ENCODE measurements at regions not wholly inside any gene's neighbourhood (a gene's known extent, or its start where the extent isn't known, plus 50 kb on each side); places are given as distances from the start of the nearest gene placed in this dataset.

DNA sequence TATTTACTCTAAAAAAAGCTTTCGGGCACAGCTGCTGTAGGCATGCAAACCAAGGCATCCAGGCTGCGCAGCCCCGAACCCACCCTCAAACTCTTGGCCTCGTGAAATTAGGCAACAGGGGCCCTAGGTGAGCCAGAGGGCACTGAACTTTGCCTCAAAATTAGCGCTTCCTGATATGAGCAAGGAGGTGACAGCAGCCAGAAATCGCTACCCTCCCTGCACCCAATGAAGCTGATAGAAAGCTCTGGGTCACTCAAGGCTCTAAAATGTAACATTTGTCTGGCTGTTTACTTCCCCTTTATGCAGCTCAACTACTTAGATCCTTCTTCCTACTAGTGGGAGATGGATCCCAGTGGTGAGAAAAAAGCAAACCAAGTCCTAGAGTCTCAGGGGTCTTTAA lies 61.8 kb downstream of the PITPNM2 start:
- CTCF ChIA-PET: no interaction called here
- H3K4me3 ChIP-seq (ENCODE audit: low read depth, low read length): no peak overlapping the region
- Mint-ChIP-seq H3K4me1 (ENCODE audit: low read depth, unreplicated experiment) (no peaks in the 10 kb centered on the region), H3K27ac (ENCODE audit: unreplicated experiment) (no peak overlapping the region), H3K4me3 (ENCODE audit: unreplicated experiment) (no peak overlapping the region), H3K36me3 (ENCODE audit: insufficient read depth, unreplicated experiment) (peaks cover 6% of the 10 kb centered on the region), H3K9me3 (ENCODE audit: unreplicated experiment) (no peaks in the 10 kb centered on the region), H3K27me3 (ENCODE audit: insufficient read depth, unreplicated experiment) (no peaks in the 10 kb centered on the region)
- H3K9me3 ChIP-seq: no peaks in the 10 kb centered on the region
- POLR2A ChIA-PET: interaction anchor here (0.5 kb wide), 1 partner anchor 877 kb away, joined by 6 read pairs; no protein-coding TSS in a partner anchor
- peaks cover 12% of the 10 kb centered on the region for H3K4me1 ChIP-seq
- no peaks in the 10 kb centered on the region; the same call in 1 of the 2 replicates for H3K36me3 ChIP-seq (ENCODE audit: control insufficient read depth, insufficient read depth, low read length)
- intact Hi-C loops (cut with micrococcal nuclease; ENCODE audit: unreplicated experiment): no loop called here
- no peaks in the 10 kb centered on the region for H3K27me3 ChIP-seq (replicated peaks; ENCODE audit: control insufficient read depth, insufficient read depth, low read length)
- no TSS peak for BruUV-seq (replicated peaks)
- TF ChIP-seq, protein P1, sequence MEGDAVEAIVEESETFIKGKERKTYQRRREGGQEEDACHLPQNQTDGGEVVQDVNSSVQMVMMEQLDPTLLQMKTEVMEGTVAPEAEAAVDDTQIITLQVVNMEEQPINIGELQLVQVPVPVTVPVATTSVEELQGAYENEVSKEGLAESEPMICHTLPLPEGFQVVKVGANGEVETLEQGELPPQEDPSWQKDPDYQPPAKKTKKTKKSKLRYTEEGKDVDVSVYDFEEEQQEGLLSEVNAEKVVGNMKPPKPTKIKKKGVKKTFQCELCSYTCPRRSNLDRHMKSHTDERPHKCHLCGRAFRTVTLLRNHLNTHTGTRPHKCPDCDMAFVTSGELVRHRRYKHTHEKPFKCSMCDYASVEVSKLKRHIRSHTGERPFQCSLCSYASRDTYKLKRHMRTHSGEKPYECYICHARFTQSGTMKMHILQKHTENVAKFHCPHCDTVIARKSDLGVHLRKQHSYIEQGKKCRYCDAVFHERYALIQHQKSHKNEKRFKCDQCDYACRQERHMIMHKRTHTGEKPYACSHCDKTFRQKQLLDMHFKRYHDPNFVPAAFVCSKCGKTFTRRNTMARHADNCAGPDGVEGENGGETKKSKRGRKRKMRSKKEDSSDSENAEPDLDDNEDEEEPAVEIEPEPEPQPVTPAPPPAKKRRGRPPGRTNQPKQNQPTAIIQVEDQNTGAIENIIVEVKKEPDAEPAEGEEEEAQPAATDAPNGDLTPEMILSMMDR (IDR thresholded peaks at IDR 0.05; ENCODE audit: insufficient read depth in 1 of 2, low read depth in 1 of 2, low read length in 1 of 2, severe bottlenecking in 1 of 2, unreplicated experiment in 1 of 2): no peak
- no peak for DNase-seq

DNA sequence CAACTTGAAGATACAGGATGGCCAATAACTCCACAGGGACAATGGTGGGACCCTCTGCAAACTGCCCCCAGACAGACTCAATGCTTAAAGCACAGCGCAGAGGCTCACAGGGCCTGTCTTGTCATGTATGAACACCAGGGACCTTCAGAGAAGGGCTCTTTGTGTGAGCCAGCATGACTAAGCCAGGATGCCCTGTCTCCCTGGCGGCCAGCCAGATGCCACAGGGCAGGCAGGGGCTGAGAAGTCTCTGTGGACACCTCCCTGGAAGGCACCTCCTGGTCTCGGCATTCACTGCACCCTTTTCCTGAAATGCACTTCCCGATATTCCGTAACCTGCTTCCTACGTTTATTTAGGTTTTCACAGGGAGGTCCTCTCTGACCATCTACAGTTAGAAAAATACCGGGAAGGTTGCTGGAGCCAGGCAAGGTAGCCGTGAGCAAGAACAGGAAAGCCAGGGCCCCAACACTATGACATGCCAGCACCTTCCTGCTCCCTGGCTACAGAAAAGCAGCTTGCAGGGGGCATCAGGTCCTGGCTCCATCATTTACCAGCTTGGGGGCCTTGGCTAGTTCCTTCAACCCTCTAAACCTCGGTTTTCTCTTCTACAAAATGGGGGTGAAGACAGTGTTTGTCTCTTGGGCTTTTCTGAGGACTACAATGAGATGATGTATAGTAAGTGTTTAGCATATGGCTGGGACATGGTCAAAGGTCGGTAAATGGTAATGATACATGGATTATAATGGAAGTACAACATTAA lies 65.0 kb downstream of the PITPNM2 start:
- H3K4me3 ChIP-seq (ENCODE audit: low read depth, low read length): no peak overlapping the region
- H3K27me3 Mint-ChIP-seq (ENCODE audit: insufficient read depth, unreplicated experiment): no peaks in the 10 kb centered on the region
- H3K4me3 Mint-ChIP-seq (ENCODE audit: unreplicated experiment): no peak overlapping the region
- no TSS peak for BruUV-seq (replicated peaks)
- H3K27ac Mint-ChIP-seq (ENCODE audit: unreplicated experiment): no peak overlapping the region
- intact Hi-C loops (cut with micrococcal nuclease; ENCODE audit: unreplicated experiment): no loop called here
- TF ChIP-seq, protein P1 (IDR thresholded peaks at IDR 0.05; ENCODE audit: insufficient read depth in 1 of 2, low read depth in 1 of 2, low read length in 1 of 2, severe bottlenecking in 1 of 2, unreplicated experiment in 1 of 2): no peak
- peaks cover 8% of the 10 kb centered on the region; the same call in 1 of the 2 replicates for H3K4me1 ChIP-seq
- no peaks in the 10 kb centered on the region for H3K36me3 Mint-ChIP-seq (ENCODE audit: insufficient read depth, unreplicated experiment)
- H3K27me3 ChIP-seq (replicated peaks; ENCODE audit: control insufficient read depth, insufficient read depth, low read length): no peaks in the 10 kb centered on the region
- no peaks in the 10 kb centered on the region; the same call in 1 of the 2 replicates for H3K36me3 ChIP-seq (ENCODE audit: control insufficient read depth, insufficient read depth, low read length)
- no peak for DNase-seq
- POLR2A ChIA-PET: no interaction called here
- H3K9me3 ChIP-seq: no peaks in the 10 kb centered on the region
- no peaks in the 10 kb centered on the region for H3K4me1 Mint-ChIP-seq (ENCODE audit: low read depth, unreplicated experiment)
- no peaks in the 10 kb centered on the region for H3K9me3 Mint-ChIP-seq (ENCODE audit: unreplicated experiment)
- CTCF ChIA-PET: interaction anchor here (0.6 kb wide), 1 partner anchor 475 kb away, joined by 4 read pairs; no protein-coding TSS in a partner anchor

DNA sequence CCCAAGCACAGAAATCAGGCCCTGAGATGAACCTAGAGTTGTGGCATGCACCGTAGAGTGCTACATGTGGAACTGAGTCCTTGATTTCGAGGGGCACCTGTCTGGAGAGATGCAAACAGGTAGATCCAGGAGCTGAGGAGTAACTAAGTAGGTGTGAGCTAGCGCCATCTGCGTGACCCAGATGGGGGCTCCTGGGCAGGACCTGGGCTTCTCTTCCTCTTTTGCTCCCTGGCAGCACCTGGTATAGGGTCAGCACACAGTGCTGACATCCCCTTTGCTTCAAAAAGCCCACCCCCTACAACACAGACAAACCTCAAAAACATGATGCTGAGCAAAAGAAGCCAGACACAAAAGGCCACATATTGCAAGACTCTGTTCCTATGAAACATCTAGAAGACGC lies 65.8 kb downstream of the PITPNM2 start:
- no peaks in the 10 kb centered on the region for H3K9me3 Mint-ChIP-seq (ENCODE audit: unreplicated experiment)
- CTCF ChIA-PET: no interaction called here

More for the DNA sequence above, 65.8 kb downstream of the PITPNM2 start:
- intact Hi-C loops (cut with micrococcal nuclease; ENCODE audit: unreplicated experiment): no loop called here
- Histone ChIP-seq H3K4me3 (ENCODE audit: low read depth, low read length) (no peak overlapping the region), H3K9me3 (no peaks in the 10 kb centered on the region), H3K4me1 (peaks cover 8% of the 10 kb centered on the region; the same call in 1 of the 2 replicates), H3K36me3 (ENCODE audit: control insufficient read depth, insufficient read depth, low read length) (no peaks in the 10 kb centered on the region; the same call in 1 of the 2 replicates), H3K27me3 (replicated peaks; ENCODE audit: control insufficient read depth, insufficient read depth, low read length) (no peaks in the 10 kb centered on the region)
- Mint-ChIP-seq H3K4me1 (ENCODE audit: low read depth, unreplicated experiment) (no peaks in the 10 kb centered on the region), H3K27ac (ENCODE audit: unreplicated experiment) (no peak overlapping the region), H3K27me3 (ENCODE audit: insufficient read depth, unreplicated experiment) (no peaks in the 10 kb centered on the region), H3K36me3 (ENCODE audit: insufficient read depth, unreplicated experiment) (no peaks in the 10 kb centered on the region), H3K4me3 (ENCODE audit: unreplicated experiment) (no peak overlapping the region)
- DNase-seq: no peak
- POLR2A ChIA-PET: no interaction called here
- no TSS peak for BruUV-seq (replicated peaks)
- TF ChIP-seq, protein P1 (IDR thresholded peaks at IDR 0.05; ENCODE audit: insufficient read depth in 1 of 2, low read depth in 1 of 2, low read length in 1 of 2, severe bottlenecking in 1 of 2, unreplicated experiment in 1 of 2): no peak

Measured in Caco-2 (cell line).